ENCODE measurements at regions not wholly inside any gene's neighbourhood (a gene's known extent, or its start where the extent isn't known, plus 50 kb on each side); places are given as distances from the start of the nearest gene placed in this dataset.

DNA sequence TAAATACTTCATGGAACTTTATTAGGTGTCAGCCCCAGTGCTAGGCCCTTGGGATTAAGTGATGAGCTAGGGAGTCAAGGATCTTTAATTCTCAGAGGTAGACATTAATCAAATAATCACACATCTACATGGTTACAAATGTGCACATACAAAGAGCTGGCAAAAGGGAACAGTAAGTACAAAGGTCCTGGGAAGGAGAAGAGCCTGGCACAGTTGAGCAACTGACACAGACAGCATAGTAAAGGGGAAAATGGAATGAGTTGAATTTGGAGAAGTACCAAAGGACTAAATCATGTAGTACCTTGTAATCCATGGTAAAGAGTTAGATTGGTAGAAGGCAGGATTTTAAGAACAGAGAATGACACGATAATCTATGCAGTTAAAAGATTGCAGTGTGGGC lies 116.3 kb downstream of the APIP start:
- TF ChIP-seq POLR2A (IDR thresholded peaks at IDR 0.05), result no peak
- TF ChIP-seq, protein P1, sequence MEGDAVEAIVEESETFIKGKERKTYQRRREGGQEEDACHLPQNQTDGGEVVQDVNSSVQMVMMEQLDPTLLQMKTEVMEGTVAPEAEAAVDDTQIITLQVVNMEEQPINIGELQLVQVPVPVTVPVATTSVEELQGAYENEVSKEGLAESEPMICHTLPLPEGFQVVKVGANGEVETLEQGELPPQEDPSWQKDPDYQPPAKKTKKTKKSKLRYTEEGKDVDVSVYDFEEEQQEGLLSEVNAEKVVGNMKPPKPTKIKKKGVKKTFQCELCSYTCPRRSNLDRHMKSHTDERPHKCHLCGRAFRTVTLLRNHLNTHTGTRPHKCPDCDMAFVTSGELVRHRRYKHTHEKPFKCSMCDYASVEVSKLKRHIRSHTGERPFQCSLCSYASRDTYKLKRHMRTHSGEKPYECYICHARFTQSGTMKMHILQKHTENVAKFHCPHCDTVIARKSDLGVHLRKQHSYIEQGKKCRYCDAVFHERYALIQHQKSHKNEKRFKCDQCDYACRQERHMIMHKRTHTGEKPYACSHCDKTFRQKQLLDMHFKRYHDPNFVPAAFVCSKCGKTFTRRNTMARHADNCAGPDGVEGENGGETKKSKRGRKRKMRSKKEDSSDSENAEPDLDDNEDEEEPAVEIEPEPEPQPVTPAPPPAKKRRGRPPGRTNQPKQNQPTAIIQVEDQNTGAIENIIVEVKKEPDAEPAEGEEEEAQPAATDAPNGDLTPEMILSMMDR (IDR thresholded peaks at IDR 0.05), result no peak

Data from heart left ventricle (tissue), 13 donors.